ENCODE measurements at regions not wholly inside any gene's neighbourhood (a gene's known extent, or its start where the extent isn't known, plus 50 kb on each side); places are given as distances from the start of the nearest gene placed in this dataset.

DNA sequence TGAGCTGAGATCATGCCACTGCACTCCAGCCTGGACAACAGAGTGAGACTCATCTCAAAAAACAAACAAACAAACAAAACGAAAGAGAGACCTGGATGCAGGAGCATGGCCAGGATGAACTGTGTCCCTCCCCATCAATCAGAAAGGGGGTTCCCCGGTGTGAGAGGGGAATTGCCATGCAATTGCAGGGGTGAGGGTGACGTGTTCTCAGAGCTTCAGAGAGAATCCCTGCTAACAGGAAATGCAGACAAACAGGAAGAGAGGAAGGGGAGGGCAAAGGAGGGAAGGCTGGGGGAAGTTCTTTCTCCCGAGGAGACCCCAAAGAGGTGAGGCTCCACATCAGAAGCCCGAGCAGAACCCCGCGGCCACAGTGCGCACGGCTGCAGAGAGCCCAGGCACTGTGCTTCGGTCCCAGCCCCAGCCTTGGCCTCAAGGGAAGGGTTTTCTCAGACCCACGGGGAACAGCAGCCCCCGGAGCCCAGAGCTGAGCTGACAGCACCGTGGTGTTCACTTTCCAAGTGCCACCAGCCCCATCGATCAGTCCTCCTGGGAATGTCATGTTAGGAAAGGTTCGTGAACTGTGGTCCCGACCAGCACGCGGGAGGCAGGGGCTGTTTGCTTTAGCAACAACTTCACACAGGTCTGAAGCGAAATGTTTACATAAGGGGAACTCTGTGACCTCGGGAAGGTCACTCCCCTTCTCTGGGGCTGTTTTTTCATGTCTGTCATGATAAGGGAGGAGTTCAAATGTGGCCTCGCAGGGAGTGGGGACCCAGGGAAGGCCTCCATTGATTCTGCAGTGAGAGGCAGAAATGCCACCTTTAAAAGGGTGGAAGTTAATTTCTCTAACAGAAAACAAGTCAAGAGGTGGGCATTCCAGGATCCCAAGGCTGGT, 108.0 kb upstream of the ANO1 start (continued):
- TF ChIP-seq, protein P1, sequence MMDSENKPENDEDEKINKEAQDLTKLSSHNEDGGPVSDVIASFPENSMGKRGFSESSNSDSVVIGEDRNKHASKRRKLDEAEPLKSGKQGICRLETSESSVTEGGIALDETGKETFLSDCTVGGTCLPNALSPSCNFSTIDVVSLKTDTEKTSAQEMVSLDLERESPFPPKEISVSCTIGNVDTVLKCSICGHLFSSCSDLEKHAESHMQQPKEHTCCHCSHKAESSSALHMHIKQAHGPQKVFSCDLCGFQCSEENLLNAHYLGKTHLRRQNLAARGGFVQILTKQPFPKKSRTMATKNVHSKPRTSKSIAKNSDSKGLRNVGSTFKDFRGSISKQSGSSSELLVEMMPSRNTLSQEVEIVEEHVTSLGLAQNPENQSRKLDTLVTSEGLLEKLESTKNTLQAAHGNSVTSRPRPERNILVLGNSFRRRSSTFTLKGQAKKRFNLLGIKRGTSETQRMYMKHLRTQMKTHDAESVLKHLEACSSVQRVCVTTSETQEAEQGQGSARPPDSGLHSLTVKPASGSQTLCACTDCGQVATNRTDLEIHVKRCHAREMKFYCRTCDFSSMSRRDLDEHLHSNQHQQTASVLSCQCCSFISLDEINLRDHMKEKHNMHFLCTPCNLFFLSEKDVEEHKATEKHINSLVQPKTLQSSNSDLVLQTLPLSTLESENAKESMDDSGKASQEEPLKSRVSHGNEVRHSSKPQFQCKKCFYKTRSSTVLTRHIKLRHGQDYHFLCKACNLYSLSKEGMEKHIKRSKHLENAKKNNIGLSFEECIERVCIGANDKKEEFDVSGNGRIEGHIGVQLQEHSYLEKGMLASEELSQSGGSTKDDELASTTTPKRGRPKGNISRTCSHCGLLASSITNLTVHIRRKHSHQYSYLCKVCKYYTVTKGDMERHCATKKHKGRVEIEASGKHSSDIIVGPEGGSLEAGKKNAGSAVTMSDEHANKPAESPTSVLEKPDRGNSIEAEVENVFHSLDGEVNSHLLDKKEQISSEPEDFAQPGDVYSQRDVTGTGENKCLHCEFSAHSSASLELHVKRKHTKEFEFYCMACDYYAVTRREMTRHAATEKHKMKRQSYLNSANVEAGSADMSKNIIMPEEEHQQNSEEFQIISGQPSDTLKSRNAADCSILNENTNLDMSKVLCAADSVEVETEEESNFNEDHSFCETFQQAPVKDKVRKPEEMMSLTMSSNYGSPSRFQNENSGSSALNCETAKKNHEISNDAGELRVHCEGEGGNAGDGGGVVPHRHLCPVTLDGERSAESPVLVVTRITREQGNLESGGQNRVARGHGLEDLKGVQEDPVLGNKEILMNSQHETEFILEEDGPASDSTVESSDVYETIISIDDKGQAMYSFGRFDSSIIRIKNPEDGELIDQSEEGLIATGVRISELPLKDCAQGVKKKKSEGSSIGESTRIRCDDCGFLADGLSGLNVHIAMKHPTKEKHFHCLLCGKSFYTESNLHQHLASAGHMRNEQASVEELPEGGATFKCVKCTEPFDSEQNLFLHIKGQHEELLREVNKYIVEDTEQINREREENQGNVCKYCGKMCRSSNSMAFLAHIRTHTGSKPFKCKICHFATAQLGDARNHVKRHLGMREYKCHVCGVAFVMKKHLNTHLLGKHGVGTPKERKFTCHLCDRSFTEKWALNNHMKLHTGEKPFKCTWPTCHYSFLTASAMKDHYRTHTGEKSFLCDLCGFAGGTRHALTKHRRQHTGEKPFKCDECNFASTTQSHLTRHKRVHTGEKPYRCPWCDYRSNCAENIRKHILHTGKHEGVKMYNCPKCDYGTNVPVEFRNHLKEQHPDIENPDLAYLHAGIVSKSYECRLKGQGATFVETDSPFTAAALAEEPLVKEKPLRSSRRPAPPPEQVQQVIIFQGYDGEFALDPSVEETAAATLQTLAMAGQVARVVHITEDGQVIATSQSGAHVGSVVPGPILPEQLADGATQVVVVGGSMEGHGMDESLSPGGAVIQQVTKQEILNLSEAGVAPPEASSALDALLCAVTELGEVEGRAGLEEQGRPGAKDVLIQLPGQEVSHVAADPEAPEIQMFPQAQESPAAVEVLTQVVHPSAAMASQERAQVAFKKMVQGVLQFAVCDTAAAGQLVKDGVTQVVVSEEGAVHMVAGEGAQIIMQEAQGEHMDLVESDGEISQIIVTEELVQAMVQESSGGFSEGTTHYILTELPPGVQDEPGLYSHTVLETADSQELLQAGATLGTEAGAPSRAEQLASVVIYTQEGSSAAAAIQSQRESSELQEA (CRISPR knock-in tag; IDR thresholded peaks at IDR 0.05; ENCODE audit: not compliant biosample characterization) = no peak
- TF ChIP-seq TMF1 (CRISPR knock-in tag; IDR thresholded peaks at IDR 0.05; ENCODE audit: low read depth) (no peak), NFE2L2 (IDR thresholded peaks at IDR 0.05; ENCODE audit: low read length) (no peak), TEAD2 (CRISPR knock-in tag; IDR thresholded peaks at IDR 0.05) (0 out of 2 replicates have a peak, but pooled peaks have one; percentile 12), NFKBIZ (CRISPR knock-in tag; IDR thresholded peaks at IDR 0.05) (peak; percentile 81; the same call in 1 of the 2 replicates), GPN1 (CRISPR knock-in tag; IDR thresholded peaks at IDR 0.05; ENCODE audit: borderline replicate concordance) (no peak), FOXC1 (CRISPR knock-in tag; IDR thresholded peaks at IDR 0.05; ENCODE audit: borderline replicate concordance) (peak; percentile 85; the same call in 1 of the 2 replicates), ZNF558 (CRISPR knock-in tag; IDR thresholded peaks at IDR 0.05; ENCODE audit: borderline replicate concordance) (peak; percentile 27; the same call in 1 of the 2 replicates), NFIC (IDR thresholded peaks at IDR 0.05; ENCODE audit: low read length) (peak; percentile 77; the same call in 1 of the 2 replicates), ZNF577 (CRISPR knock-in tag; IDR thresholded peaks at IDR 0.05; ENCODE audit: borderline replicate concordance, low read depth) (no peak), GFI1 (CRISPR knock-in tag; IDR thresholded peaks at IDR 0.05; ENCODE audit: borderline replicate concordance) (peak; percentile 92)
- TF ChIP-seq, protein P2, sequence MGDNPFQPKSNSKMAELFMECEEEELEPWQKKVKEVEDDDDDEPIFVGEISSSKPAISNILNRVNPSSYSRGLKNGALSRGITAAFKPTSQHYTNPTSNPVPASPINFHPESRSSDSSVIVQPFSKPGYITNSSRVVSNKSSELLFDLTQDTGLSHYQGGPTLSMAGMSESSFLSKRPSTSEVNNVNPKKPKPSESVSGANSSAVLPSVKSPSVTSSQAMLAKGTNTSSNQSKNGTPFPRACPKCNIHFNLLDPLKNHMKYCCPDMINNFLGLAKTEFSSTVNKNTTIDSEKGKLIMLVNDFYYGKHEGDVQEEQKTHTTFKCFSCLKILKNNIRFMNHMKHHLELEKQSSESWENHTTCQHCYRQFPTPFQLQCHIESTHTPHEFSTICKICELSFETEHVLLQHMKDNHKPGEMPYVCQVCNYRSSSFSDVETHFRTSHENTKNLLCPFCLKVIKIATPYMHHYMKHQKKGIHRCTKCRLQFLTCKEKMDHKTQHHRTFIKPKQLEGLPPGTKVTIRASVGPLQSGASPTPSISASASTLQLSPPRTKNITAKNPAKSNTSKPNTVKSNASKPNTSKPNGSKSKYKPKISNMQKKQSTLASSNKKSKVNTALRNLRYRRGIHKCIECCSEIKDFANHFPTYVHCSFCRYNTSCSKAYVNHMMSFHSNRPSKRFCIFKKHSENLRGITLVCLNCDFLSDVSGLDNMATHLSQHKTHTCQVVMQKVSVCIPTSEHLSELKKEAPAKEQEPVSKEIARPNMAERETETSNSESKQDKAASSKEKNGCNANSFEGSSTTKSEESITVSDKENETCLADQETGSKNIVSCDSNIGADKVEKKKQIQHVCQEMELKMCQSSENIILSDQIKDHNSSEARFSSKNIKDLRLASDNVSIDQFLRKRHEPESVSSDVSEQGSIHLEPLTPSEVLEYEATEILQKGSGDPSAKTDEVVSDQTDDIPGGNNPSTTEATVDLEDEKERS (CRISPR knock-in tag; IDR thresholded peaks at IDR 0.05) = peak; percentile 87
- TF ChIP-seq, protein P3, sequence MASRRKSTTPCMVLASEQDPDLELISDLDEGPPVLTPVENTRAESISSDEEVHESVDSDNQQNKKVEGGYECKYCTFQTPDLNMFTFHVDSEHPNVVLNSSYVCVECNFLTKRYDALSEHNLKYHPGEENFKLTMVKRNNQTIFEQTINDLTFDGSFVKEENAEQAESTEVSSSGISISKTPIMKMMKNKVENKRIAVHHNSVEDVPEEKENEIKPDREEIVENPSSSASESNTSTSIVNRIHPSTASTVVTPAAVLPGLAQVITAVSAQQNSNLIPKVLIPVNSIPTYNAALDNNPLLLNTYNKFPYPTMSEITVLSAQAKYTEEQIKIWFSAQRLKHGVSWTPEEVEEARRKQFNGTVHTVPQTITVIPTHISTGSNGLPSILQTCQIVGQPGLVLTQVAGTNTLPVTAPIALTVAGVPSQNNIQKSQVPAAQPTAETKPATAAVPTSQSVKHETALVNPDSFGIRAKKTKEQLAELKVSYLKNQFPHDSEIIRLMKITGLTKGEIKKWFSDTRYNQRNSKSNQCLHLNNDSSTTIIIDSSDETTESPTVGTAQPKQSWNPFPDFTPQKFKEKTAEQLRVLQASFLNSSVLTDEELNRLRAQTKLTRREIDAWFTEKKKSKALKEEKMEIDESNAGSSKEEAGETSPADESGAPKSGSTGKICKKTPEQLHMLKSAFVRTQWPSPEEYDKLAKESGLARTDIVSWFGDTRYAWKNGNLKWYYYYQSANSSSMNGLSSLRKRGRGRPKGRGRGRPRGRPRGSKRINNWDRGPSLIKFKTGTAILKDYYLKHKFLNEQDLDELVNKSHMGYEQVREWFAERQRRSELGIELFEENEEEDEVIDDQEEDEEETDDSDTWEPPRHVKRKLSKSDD (CRISPR knock-in tag; IDR thresholded peaks at IDR 0.05; ENCODE audit: low read depth) = peak; percentile 76; the same call in 1 of the 2 replicates

All from HepG2 (cell line).